ENCODE measurements at regions not wholly inside any gene's neighbourhood (a gene's known extent, or its start where the extent isn't known, plus 50 kb on each side); places are given as distances from the start of the nearest gene placed in this dataset.

- TF ChIP-seq E2F8 (IDR thresholded peaks at IDR 0.05; ENCODE audit: low read depth, partially characterized antibody) (no peak), TAF7 (tag; IDR thresholded peaks at IDR 0.05) (no peak), ZNF184 (CRISPR knock-in tag; IDR thresholded peaks at IDR 0.05) (no peak)
Measured at GRCh38 chrX:139044680-139045079, 333.2 kb upstream of the FGF13 start (continued).

- no TSS peak for BruUV-seq (replicated peaks)
- no peaks in the 10 kb centered on the region for H4K20me1 ChIP-seq (replicated peaks; ENCODE audit: control insufficient read depth, insufficient read depth, low read length)
- ChIA-PET POLR2A (no interaction called here), CTCF (ENCODE audit: low intra/inter-chr PET ratio) (no interaction called here)
- H3K9me3 ChIP-seq (replicated peaks; ENCODE audit: control insufficient read depth, insufficient read depth, low read depth, low read length): no peaks in the 10 kb centered on the region
- no peak overlapping the region for H2AFZ ChIP-seq (ENCODE audit: low read depth, low read length)
- intact Hi-C loops (cut with micrococcal nuclease) (no loop called here), in situ Hi-C loops (cut with MboI) (no loop called here)
- H3K9me1 ChIP-seq (ENCODE audit: control insufficient read depth, insufficient read depth, low read length): no peaks in the 10 kb centered on the region
- H3K27ac ChIP-seq (ENCODE audit: extremely low read depth, low read depth, low read length): no peak overlapping the region
- H3K36me3 ChIP-seq (ENCODE audit: control insufficient read depth, insufficient read depth, low read length): no peaks in the 10 kb centered on the region
- H3K79me2 ChIP-seq (ENCODE audit: control insufficient read depth, insufficient read depth, low read length): no peaks in the 10 kb centered on the region
- H3K27me3 ChIP-seq (ENCODE audit: control insufficient read depth in 2 of 2, insufficient read depth in 2 of 2, low read length in 2 of 2): no peaks in the 10 kb centered on the region
- ATAC-seq: no peak
- no peak overlapping the region for H3K9ac ChIP-seq (ENCODE audit: insufficient read depth in 1 of 2, low read depth in 2 of 2, low read length in 2 of 2)
- FAIRE-seq: no peak
- no peak overlapping the region for H3K4me3 ChIP-seq
- H3K4me2 ChIP-seq (ENCODE audit: insufficient read depth, low read length): no peak overlapping the region
- no peak for DNase-seq (ENCODE audit: extremely low read depth in 1 of 4, low spot score in 3 of 4)
- no peaks in the 10 kb centered on the region for H3K4me1 ChIP-seq (replicated peaks in 1 of 2; ENCODE audit: control insufficient read depth in 2 of 2, insufficient read depth in 2 of 2, low read length in 2 of 2)
- TF ChIP-seq RBM25 (IDR thresholded peaks at IDR 0.05; ENCODE audit: low read depth, low read length, severe bottlenecking): no peak
- TF ChIP-seq PREB (CRISPR knock-in tag; IDR thresholded peaks at IDR 0.05): no peak
- no peak for TF ChIP-seq ERF (CRISPR knock-in tag; IDR thresholded peaks at IDR 0.05)
- no peak for TF ChIP-seq NCOA1 (IDR thresholded peaks at IDR 0.05; ENCODE audit: low read depth)
- no peak for TF ChIP-seq NONO (IDR thresholded peaks at IDR 0.05; ENCODE audit: low read depth in 2 of 2, low read length in 1 of 2)
- no peak for TF ChIP-seq DDX20 (tag; IDR thresholded peaks at IDR 0.05; ENCODE audit: low read depth)
- TF ChIP-seq ZNF146 (CRISPR knock-in tag; IDR thresholded peaks at IDR 0.05; ENCODE audit: unreplicated experiment): no peak
- no peak for TF ChIP-seq NCOA6 (IDR thresholded peaks at IDR 0.05)
- no peak for TF ChIP-seq GMEB1 (CRISPR knock-in tag; IDR thresholded peaks at IDR 0.05)
- no peak for TF ChIP-seq NFXL1 (CRISPR knock-in tag; IDR thresholded peaks at IDR 0.05)
- no peak for TF ChIP-seq TSHZ1 (CRISPR knock-in tag; IDR thresholded peaks at IDR 0.05)
Measured at GRCh38 chrX:139039041-139039440, 327.5 kb upstream of the FGF13 start.
